ENCODE measurements at regions not wholly inside any gene's neighbourhood (a gene's known extent, or its start where the extent isn't known, plus 50 kb on each side); places are given as distances from the start of the nearest gene placed in this dataset.

- Histone ChIP-seq H3K4me3 (ENCODE audit: low read depth, low read length) (no peak overlapping the region), H3K9me3 (ENCODE audit: severe bottlenecking) (no peaks in the 10 kb centered on the region), H3K36me3 (no peaks in the 10 kb centered on the region), H3K27me3 (ENCODE audit: insufficient read depth, low read depth, severe bottlenecking) (peaks cover 2% of the 10 kb centered on the region), H3K27ac (no peak overlapping the region)
- no peak for TF ChIP-seq CTCF (IDR thresholded peaks at IDR 0.05; ENCODE audit: low read depth, low read length)
- no peak for DNase-seq
These were observed 170.0 kb upstream of the NR5A2 start for GRCh38 chr1:199857516-199857915.

- Histone ChIP-seq H3K4me3 (ENCODE audit: low read depth, low read length) (no peak overlapping the region), H3K36me3 (no peaks in the 10 kb centered on the region), H3K9me3 (ENCODE audit: severe bottlenecking) (no peaks in the 10 kb centered on the region), H3K27ac (no peak overlapping the region), H3K27me3 (ENCODE audit: insufficient read depth, low read depth, severe bottlenecking) (peaks cover 2% of the 10 kb centered on the region)
- no peak for DNase-seq
- no peak for TF ChIP-seq CTCF (IDR thresholded peaks at IDR 0.05; ENCODE audit: low read depth, low read length)
These were observed 169.3 kb upstream of the NR5A2 start for GRCh38 chr1:199858171-199858570.

GRCh38 chr1:199858856-199859255, 168.7 kb upstream of the NR5A2 start:
- Histone ChIP-seq H3K27ac (no peak overlapping the region), H3K4me3 (ENCODE audit: low read depth, low read length) (no peak overlapping the region), H3K9me3 (ENCODE audit: severe bottlenecking) (no peaks in the 10 kb centered on the region), H3K27me3 (ENCODE audit: insufficient read depth, low read depth, severe bottlenecking) (peaks cover 2% of the 10 kb centered on the region), H3K36me3 (no peaks in the 10 kb centered on the region)
- no peak for DNase-seq
- no peak for TF ChIP-seq CTCF (IDR thresholded peaks at IDR 0.05; ENCODE audit: low read depth, low read length)

GRCh38 chr1:199859491-199859933, 168.0 kb upstream of the NR5A2 start:
- H3K9me3 ChIP-seq (ENCODE audit: severe bottlenecking), result no peaks in the 10 kb centered on the region
- no peak for DNase-seq
- TF ChIP-seq CTCF (IDR thresholded peaks at IDR 0.05; ENCODE audit: low read depth, low read length), result no peak
- no peaks in the 10 kb centered on the region for H3K36me3 ChIP-seq
- peaks cover 2% of the 10 kb centered on the region for H3K27me3 ChIP-seq (ENCODE audit: insufficient read depth, low read depth, severe bottlenecking)
- H3K4me3 ChIP-seq (ENCODE audit: low read depth, low read length), result no peak overlapping the region
- H3K27ac ChIP-seq, result no peak overlapping the region

- Histone ChIP-seq H3K4me3 (ENCODE audit: low read depth, low read length) (no peak overlapping the region), H3K9me3 (ENCODE audit: severe bottlenecking) (no peaks in the 10 kb centered on the region), H3K27ac (no peak overlapping the region), H3K36me3 (no peaks in the 10 kb centered on the region), H3K27me3 (ENCODE audit: insufficient read depth, low read depth, severe bottlenecking) (peaks cover 2% of the 10 kb centered on the region)
- no peak for TF ChIP-seq CTCF (IDR thresholded peaks at IDR 0.05; ENCODE audit: low read depth, low read length)
- no peak for DNase-seq
These were observed 166.3 kb upstream of the NR5A2 start for GRCh38 chr1:199861020-199861795.

- no peak for TF ChIP-seq CTCF (IDR thresholded peaks at IDR 0.05; ENCODE audit: low read depth, low read length)
- no peak for DNase-seq
- Histone ChIP-seq H3K27me3 (ENCODE audit: insufficient read depth, low read depth, severe bottlenecking) (peaks cover 2% of the 10 kb centered on the region), H3K4me3 (ENCODE audit: low read depth, low read length) (no peak overlapping the region), H3K9me3 (ENCODE audit: severe bottlenecking) (no peaks in the 10 kb centered on the region), H3K36me3 (no peaks in the 10 kb centered on the region), H3K27ac (no peak overlapping the region)
These were observed 165.5 kb upstream of the NR5A2 start for GRCh38 chr1:199862047-199862446.
